ENCODE measurements at regions not wholly inside any gene's neighbourhood (a gene's known extent, or its start where the extent isn't known, plus 50 kb on each side); places are given as distances from the start of the nearest gene placed in this dataset. TPM values are rescaled to one million over a fixed set of nuclear protein-coding genes. Genes with fewer than 3 reads are reported as not detected.
A peak's percentile ranks its signal among the peaks of the same experiment; 100 is the strongest.

DNA sequence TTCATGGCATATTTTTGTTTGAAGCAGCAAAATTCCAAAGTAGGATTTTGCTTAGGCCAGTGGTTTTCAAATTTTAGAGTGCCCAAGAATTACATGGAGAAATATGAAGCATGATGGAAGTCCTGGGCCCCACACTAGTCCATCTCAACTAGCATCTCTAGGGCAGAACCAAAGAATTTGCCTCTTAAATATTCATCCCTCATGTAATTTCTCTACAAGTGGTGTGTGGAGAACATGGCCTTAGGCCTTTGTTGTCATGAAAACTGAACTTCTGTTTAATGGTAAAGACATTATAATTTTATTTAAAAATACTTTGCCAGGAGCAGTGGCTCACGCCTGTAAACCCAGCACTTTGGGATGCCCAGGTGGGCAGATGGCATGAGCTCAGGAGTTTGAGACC lies 75.9 kb upstream of the CCNG1 start:
- DNase-seq: no peak

GRCh38 chr5:163362840-163363371 lies 74.5 kb upstream of the CCNG1 start:
- no peak for DNase-seq

GRCh38 chr5:163363389-163363788 lies 74.0 kb upstream of the CCNG1 start:
- DNase-seq: no peak

- no peak for DNase-seq
Observed at GRCh38 chr5:163366757-163367156, 70.6 kb upstream of the CCNG1 start.

DNA sequence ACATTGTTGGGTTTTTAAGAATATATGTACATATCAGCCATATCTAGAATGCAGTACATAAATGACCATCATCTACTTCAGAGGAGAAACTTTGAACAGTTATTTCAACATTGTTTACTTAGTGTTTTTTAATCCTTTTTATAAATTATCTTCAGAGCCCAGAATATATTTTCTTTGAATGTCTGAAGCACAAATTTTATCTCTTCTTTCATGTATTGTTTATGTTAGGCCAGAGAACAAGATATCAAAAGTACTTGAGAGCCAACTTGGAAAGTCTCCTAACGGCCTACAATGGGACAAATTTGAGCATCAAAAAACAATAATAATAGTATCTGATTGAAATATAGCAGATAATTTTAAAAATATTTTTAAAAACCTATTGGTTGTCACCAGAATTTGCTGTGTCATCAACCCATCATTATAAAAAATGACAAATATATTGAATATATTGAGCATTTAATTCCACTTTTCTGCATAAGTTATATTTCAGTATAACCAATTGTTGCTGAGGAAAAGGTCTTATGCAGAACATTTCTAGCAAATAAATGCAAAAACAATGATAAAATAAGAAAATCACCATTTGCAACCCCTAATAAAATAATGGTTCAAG lies 67.5 kb upstream of the CCNG1 start:
- no peak for DNase-seq

DNA sequence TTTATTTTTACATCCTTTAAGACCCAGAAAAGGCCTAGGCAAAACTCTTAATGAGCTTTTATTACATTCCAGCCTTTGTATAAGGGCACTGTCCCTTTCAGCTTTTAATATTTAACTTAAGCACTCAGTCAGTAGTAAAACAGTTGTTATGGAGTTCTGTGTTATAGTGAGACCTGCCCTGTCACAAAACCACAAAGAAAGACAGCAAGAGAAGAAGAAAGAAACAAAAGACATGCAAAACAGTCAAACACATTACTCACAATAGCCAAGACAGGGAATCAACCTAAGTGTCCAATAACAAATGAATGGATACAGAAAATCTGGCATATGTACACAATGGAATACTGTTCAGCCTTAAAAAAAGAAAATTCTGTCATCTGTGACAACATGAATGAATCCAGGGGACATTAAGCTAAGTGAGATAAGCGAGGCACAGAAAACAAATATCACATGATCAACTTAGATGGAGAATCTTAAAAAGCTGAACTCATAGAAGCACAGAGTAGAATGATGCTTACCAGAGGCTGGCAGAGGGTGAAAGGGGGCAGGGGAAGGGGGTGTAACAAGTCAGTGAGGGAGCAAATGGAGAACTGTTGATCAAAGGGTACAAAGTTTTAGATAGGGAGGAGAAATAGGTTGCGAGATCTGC lies 63.8 kb upstream of the CCNG1 start:
- no peak for DNase-seq

DNA sequence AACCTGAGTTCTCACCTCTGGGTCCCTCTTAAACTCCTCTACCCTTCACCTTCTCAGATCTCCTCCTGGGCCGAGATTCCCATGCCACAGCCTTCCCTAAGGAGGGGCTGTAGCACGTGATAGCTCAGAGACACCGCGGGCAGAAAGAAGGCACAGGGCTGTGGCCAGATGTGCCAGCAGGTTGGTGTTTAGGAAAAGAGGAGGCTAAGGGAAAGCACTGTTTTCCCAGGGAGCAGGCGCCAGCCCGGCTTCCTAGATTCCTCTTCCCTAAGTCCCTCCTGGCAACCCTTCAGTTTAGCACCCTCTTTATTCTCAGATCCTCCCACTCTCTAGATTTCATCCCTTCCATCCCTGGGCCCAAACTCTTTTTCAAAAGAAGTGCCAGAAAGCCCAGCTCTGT lies 59.4 kb upstream of the CCNG1 start:
- no peak for DNase-seq

DNA sequence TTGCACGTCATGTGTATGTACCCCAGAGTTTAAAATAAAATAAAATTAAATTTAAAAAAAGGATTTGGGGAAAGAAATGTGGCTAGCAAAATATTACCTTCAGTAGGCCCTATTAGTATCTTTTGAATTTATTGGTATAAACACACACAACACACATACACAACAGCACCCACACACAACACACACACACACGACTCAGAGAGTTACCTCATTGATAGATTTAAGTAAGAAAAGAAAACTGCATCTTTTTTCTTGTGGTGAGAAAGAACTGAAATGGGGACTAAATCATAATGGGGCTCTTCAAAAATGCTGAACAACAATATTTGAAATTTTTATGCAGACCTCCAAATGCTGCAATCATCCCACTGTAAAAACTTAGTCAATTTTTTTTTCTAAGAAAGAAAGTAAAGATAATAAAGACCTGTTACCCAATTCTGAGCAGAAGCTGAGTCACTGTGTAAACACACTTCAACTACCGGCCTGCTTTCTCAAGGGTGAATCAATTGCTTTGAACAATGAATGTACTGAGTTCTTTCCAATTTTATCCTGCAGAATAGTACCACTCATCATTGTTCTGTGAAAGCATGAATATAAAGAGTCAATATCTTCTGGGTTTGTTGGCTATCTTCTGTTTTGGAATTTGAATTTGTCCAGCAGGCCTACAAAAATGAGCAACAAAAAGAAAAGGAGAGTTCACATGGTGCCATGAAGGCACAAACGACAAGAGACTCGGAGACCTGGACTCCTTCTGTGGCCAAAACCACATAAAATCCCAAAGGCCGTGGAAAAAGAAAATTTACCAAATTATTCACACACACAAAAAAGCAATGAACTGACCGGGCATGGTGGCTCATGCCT lies 57.9 kb upstream of the CCNG1 start:
- DNase-seq: no peak

DNA sequence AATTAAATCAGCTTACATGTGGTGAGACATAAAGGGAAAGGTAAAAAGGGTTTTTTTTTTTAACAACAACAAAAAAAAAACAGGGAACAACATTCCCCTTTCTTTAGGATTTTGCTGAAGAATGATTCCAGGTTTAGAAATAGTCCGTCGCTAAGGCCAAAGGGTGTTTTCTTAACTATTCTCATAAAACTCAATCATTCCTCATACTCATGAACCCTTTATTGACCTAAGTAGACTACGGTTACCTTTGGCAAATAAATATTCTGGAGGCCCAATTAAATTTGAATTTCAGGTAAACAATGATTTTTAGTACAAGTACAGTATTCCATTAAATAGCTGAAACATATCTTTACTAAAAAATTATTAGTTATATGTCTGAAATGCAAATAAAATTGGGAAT lies 55.6 kb upstream of the CCNG1 start:
- no peak for DNase-seq

DNA sequence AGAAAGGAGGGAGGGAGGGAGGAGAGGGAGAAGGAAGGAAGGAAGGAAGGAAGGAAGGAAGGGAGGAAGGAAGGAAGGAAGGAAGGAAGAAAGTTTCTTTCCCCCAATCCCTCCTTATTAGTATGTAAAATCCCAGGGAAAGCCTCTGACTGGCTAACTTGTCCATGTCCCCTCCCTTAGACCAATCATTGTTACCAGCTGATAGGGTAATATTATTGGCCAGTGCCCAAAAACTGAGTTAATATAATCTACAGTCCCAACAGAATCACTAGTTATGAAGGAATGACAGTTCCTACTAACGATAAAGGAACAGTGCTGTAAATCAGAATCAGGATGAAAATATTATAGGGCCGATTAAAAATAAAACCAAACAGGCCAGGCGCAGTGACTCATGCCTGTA lies 53.6 kb upstream of the CCNG1 start:
- DNase-seq: no peak

GRCh38 chr5:163384669-163385068 lies 52.7 kb upstream of the CCNG1 start:
- no peak for DNase-seq

DNA sequence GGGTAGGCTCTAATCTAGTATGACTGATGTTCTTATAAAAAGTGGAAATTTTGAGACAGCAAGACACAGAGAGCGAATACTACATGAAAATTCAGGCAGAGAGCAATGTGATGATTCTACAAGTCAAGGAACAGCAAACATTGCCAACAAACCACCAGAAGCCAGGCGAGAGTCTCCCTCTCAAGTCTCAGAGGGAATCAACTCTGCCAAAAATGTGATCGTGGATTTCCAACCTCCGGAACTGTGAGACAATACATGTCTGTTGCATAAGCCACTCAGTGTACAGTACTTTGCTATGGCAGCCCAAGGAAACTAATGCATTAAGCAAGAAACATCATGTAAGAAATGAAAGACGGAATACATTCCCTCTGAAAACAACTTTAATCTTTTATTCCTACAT lies 52.1 kb upstream of the CCNG1 start:
- DNase-seq: peak; percentile 40

DNA sequence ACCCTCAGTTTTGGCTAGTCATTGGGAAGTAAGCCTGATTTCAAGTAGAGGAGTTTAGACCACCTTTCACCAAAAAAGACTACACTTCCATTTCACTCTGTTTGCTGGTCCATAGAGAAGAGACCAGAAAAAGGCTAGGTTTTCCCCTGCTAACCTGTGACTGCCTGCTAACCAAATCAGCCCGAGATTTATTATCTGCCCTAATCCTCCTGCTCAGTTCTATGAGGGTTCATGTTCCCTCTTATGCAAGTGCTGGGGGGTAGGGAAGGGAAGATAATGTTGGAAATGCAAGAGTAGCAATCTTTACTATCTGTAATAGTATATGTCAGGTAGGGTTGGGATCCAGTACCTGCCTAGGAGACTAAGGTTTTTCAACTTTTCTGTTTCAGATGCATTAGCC lies 51.6 kb upstream of the CCNG1 start:
- no peak for DNase-seq

- no peak for DNase-seq
Observed at GRCh38 chr5:163386352-163386751, 51.0 kb upstream of the CCNG1 start.

- no peak for DNase-seq
Observed at GRCh38 chr5:163387589-163388343, 49.6 kb upstream of the CCNG1 start.

Small RNA genes in the stretch of these regions (small RNA-seq; reads per million reads assigned to genes)
- gene RNU6-164P (ENCODE audit: low replicate concordance): not detected
